GM12892 (cell line): ENCODE measurements at regions not wholly inside any gene's neighbourhood (a gene's known extent, or its start where the extent isn't known, plus 50 kb on each side); places are given as distances from the start of the nearest gene placed in this dataset.

Source experiments
- POLR2A ChIP-seq: IDR thresholded peaks from 2 replicates; pipeline ENCODE4 v1.6.1; 2011; ENCODE audit warnings: low read depth, low read length, control low read depth
- POLR2AphosphoS5 ChIP-seq: IDR thresholded peaks from 2 replicates; pipeline ENCODE4 v1.6.1; 2011; ENCODE audit warnings: low read depth, low read length, control low read depth

- TF ChIP-seq POLR2AphosphoS5 (no peak), POLR2A (no peak)
Measured at GRCh38 chr4:125541836-125542385, 227.2 kb downstream of the FAT4 start.
